HepG2 (cell line): ENCODE measurements at regions not wholly inside any gene's neighbourhood (a gene's known extent, or its start where the extent isn't known, plus 50 kb on each side); places are given as distances from the start of the nearest gene placed in this dataset.

ENCODE experiments used
- CHD2 ChIP-seq: IDR thresholded peaks from 2 replicates; pipeline ENCODE4 v1.6.1; 2011; ENCODE audit warnings: low read depth, low read length, improper control_type of control experiment
- ESRRA ChIP-seq: sonication (generic); formaldehyde crosslinking; IDR thresholded peaks from 2 replicates; pipeline ENCODE4 v1.5.1; 2020; ENCODE audit warnings: mild to moderate bottlenecking, low read depth, missing genetic modification reagents
- EZH2 ChIP-seq: conservative IDR thresholded peaks from 2 replicates; pipeline ENCODE4 v1.6.1; 2012; ENCODE audit warnings: mild to moderate bottlenecking, low read depth, low read length, moderate library complexity
- POLR2A ChIP-seq, 2 experiments: IDR thresholded peaks; 2 replicates each; pipeline ENCODE4 v1.6.1; 2011; ENCODE audit warnings: low read depth in 2 of 2, low read length in 2 of 2, mild to moderate bottlenecking in 1 of 2, moderate library complexity in 1 of 2; ENCODE audit not compliant: insufficient read depth in 1 of 2
- RAD21 ChIP-seq: fragments of 450-650 bp; formaldehyde crosslinking; IDR thresholded peaks from 2 replicates; pipeline ENCODE4 v1.5.0; 2020; ENCODE audit warnings: mild to moderate bottlenecking
- SMAD1 ChIP-seq: sonication (generic); formaldehyde crosslinking; IDR thresholded peaks from 2 replicates; pipeline ENCODE4 v1.4.0; 2020; ENCODE audit warnings: missing genetic modification reagents, low read depth, mild to moderate bottlenecking, borderline replicate concordance
- ZHX1 ChIP-seq: sonication (generic); formaldehyde crosslinking; IDR thresholded peaks from 2 replicates; pipeline ENCODE4 v1.8.1; 2022; ENCODE audit warnings: low read depth, mild to moderate bottlenecking, missing genetic modification reagents
- ZNF292 ChIP-seq: sonication (generic); formaldehyde crosslinking; IDR thresholded peaks from 2 replicates; pipeline ENCODE4 v1.8.1; 2022; ENCODE audit warnings: mild to moderate bottlenecking, low read depth, missing genetic modification reagents, borderline replicate concordance
- TF ChIP-seq, protein P1 (sequence below): IDR thresholded peaks from 2 replicates; pipeline ENCODE4 v1.6.1; 2016; ENCODE audit warnings: control low read depth
- TF ChIP-seq, protein P2 (sequence below): sonication (generic); formaldehyde crosslinking; IDR thresholded peaks from 2 replicates; pipeline ENCODE4 v1.5.0; 2020; ENCODE audit warnings: mild to moderate bottlenecking, missing genetic modification reagents, moderate library complexity

DNA sequence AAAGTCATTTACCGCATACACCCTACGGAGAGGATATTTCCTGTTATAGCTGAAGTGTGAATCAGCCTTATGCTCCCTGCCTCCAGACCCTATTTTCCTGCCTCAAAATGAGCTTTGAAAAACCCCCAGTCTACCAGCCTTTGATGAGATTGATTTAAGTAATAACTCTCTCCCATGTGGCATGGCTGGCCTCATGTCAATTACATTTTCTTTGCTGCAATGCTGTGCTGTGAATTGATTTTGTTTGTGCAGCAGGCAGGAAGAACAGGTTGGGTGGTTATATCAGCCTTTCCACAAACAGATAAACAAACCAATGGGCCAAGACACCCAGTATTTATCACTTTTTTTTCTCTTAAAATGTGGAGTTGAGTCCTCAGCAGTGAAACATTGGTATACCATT lies 1105.5 kb upstream of the TMEM132C start:
- TF ChIP-seq ZHX1 (CRISPR knock-in tag): no peak
- no peak for TF ChIP-seq SMAD1 (CRISPR knock-in tag)
- TF ChIP-seq ZNF292 (CRISPR knock-in tag): no peak
- TF ChIP-seq POLR2A (IDR thresholded peaks at IDR 0.05; ENCODE audit: insufficient read depth in 1 of 2, low read depth in 2 of 2, low read length in 2 of 2): no peak
- no peak for TF ChIP-seq EZH2
- TF ChIP-seq, protein P1, sequence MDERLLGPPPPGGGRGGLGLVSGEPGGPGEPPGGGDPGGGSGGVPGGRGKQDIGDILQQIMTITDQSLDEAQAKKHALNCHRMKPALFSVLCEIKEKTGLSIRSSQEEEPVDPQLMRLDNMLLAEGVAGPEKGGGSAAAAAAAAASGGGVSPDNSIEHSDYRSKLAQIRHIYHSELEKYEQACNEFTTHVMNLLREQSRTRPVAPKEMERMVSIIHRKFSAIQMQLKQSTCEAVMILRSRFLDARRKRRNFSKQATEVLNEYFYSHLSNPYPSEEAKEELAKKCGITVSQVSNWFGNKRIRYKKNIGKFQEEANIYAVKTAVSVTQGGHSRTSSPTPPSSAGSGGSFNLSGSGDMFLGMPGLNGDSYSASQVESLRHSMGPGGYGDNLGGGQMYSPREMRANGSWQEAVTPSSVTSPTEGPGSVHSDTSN (CRISPR knock-in tag): no peak
- no peak for TF ChIP-seq CHD2
- TF ChIP-seq, protein P2, sequence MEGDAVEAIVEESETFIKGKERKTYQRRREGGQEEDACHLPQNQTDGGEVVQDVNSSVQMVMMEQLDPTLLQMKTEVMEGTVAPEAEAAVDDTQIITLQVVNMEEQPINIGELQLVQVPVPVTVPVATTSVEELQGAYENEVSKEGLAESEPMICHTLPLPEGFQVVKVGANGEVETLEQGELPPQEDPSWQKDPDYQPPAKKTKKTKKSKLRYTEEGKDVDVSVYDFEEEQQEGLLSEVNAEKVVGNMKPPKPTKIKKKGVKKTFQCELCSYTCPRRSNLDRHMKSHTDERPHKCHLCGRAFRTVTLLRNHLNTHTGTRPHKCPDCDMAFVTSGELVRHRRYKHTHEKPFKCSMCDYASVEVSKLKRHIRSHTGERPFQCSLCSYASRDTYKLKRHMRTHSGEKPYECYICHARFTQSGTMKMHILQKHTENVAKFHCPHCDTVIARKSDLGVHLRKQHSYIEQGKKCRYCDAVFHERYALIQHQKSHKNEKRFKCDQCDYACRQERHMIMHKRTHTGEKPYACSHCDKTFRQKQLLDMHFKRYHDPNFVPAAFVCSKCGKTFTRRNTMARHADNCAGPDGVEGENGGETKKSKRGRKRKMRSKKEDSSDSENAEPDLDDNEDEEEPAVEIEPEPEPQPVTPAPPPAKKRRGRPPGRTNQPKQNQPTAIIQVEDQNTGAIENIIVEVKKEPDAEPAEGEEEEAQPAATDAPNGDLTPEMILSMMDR (CRISPR knock-in tag): no peak
- TF ChIP-seq RAD21 (CRISPR knock-in tag): no peak
- no peak for TF ChIP-seq ESRRA (CRISPR knock-in tag)
